Left colon (tissue), 2 donors: ENCODE measurements at regions not wholly inside any gene's neighbourhood (a gene's known extent, or its start where the extent isn't known, plus 50 kb on each side); places are given as distances from the start of the nearest gene placed in this dataset.
"Not testable (repeated sequence)": the region's sequence is repeated elsewhere in the genome, so short reads cannot be mapped to it uniquely, and the experiment has no call there.

Experiments used
- ATAC-seq: fragments of 200-7000 bp; cut with Tn5 transposase; one replicate; pipeline ENCODE4 v1.9.1; 2020; ENCODE audit warnings: mild to moderate bottlenecking, moderate library complexity
- DNase-seq, 2 donors: peaks; one replicate each; pipeline ENCODE4 v3.0.0-alpha.2; 2020
- intact Hi-C, 2 donors: fragments of 100-400 bp; cut with DNase I in 1 of 2; cut with micrococcal nuclease in 1 of 2; formaldehyde crosslinking; loops; one replicate each; pipeline versions ENCODE4 v1.11.2 to v1.14.0; 2022; cut with DNase I, micrococcal nuclease
- donor health status: DM: no; HTN: no; CAD: no.
- donor health status: DM: yes; HTN: yes; CAD: no.

DNA sequence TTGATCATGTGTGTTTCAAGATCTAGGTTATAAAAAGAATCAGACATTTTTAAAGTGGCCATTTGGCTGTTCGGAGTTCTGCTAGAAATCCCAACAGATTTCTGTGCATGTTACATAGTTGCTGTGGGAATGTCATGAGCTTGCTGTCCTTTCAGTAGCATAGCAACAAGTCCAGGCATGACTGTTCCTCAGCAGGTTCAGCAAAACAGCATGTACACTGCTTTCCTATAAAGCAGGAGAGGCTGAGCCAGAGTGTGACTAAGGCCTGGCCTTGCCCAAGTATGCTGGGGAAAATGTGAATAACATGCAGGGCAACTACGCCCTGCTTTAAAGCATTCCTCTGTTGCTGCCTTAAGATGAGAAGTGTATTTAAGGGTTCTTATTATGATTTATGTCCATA, 217.1 kb upstream of the SMIM31 start:
- ATAC-seq (no peak), DNase-seq (no peak)
- intact Hi-C loops = no loop called here

DNA sequence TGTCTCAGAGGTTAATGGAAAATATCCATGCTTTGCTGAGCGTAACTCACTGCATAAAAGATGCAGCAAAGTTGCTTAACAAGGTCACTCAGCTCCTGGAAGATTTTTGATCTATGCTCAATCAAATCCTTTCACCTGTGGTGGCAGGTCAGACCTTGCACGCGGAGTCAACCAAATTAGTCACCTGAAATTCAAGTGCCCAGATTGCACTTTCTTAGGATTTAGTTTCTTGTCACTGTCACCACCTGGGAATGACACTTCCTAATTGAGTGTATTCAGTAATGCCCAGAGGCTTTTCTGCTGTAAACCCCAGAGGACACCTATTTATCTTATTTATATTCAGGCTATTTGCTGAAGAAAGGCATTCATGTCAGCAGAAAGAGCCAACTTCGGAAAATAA, 215.8 kb upstream of the SMIM31 start:
- ATAC-seq (no peak), DNase-seq (no peak)
- intact Hi-C loops = no loop called here

DNA sequence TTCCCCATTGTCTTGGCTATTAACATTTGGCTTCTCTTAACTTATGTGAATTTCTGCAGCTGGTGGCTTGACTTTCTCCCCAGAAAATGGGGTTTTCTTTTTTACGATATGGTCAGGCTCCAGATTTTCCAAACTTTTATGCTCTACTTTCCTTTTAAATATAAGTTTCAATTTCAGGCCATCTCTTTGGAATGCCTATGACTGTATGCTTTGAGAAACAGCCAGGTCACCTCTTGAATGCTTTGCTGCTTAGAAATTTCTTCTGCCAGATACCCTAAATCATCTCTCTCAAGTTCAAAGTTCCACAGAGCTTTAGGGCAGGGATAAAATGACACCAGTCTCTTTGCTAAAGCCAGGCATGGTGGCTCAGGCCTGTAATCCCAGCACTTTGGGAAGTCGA, 212.9 kb upstream of the SMIM31 start:
- ATAC-seq (no peak), DNase-seq (no peak)
- intact Hi-C loops = no loop called here

DNA sequence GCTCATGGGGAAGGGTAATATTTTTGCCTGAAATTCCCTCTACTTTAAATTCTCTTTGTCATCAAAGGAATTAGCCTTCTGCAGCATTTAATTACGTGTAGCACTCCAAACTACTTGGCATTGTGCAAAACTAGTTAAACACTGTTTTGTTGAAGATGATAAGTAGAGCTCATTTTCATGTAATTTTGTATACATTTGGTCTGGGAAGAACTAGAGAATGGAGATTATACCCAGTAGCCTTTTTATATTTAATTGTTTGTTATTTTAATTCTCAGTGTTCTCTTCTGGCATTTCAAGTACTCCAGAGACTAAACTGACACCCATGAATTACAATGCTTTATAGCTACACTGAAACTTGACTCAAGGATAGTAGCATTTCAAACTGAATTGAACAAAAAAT, 211.5 kb upstream of the SMIM31 start:
- intact Hi-C loops = no loop called here
- no peak for DNase-seq
- ATAC-seq = no peak

DNA sequence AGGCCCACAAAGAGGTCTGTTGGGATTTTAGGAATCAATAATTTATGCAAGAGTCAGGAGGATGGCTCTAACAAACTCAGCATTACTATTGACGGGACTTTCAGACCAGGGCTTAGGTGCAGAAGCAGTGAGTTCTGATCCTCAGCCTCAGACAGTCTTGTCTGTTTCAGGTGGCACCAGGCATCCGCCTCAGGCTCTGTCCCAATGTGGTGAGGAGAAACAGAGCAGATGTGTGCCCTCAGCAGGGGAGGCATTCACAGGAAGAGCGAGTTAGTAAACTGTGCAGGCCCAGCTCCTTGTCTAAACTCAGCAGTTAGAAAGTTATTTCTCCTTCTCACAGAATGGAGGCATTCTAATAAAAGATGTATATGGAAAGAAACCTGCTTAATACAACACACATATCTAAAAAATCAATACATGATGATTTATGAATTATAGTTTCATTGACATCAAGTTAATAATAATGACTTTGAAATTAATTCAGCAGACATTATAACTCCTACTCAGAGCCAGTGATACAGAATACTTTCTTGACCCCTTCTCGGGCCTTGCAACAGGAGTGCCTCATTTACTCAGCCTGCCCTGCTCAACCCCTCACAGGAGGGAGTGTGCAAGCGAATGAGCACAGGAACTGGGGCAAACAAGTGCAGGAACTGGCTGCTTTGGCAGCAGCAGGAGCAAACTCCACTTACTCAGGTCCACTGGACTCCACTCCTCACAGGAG, 202.8 kb upstream of the SMIM31 start:
- intact Hi-C loops = no loop called here
- DNase-seq (no peak), ATAC-seq (no peak)

DNA sequence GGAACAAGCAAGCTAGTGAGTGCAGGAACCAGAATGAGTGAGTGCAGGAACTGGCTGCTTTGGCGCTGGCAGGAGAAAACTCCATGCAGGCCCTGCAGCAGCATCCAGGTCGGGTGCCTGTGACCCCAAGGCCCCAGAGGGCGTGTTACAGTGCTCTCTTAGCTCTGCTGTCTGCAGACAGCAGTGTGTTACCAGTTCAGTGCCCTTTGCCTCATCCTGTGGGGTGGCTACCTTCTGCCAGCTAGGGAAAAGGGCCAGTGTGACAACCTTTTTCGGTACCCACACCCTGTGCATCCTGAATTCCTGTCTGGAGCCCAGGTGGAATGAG, 202.3 kb upstream of the SMIM31 start:
- no peak for ATAC-seq
- intact Hi-C loops = no loop called here
- no peak for DNase-seq

DNA sequence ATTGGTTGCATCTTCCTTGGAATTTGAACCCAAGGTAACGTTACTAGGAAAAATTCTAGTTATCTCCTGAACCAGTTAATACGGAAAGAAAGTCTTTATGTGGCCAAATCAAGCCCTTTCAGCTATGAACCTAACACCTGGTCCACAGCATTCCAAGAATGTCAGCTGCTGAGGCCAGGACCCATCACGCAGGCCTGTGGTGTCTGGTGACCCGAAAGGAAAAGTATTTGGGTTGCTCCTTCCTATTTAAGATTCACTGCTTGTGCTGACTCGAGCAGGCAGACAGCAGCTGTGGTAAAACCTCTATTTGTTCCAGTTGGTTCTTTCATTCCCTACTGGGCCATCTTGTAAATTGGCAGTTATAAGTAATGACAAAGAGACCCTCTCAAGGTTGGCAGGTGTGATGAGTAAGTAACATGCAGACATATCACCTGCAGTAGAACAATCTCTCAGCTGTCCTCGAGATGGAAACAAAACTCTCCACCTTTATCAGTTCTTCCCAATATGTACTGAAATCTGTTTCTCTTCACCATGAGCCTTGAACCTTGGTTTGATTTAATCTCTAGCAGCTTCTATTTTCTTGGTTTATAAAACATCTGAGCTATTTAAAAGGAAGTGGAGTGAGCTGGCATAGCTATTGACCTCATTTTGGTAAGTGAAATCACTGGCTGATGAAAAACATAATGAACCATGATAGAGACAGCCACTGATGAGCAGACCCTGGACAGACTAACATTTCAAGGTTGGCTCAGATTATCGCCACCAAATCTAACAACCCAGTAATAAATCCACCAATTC, 182.1 kb upstream of the SMIM31 start:
- ATAC-seq (no peak), DNase-seq (no peak)
- intact Hi-C loops = no loop called here

DNA sequence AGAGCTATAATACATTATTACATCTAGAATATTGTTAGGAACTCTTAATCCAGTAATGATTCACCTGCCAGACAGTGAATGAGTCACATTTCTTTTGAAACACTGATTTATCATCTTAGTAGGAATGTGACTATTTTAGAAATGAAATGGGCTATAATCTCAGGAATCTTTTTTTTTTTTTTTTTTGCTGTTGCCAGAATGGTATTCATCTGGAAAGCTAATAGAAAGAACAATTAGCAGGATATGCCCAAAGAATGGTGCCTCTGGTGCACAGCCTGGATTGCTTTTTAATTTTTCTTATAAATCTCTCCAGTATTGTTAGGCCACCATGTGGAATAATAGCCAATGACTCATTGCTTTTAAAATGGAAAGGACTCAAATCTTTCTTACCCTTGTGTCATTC, 181.1 kb upstream of the SMIM31 start:
- no peak for ATAC-seq
- intact Hi-C loops = no loop called here
- DNase-seq = no peak

DNA sequence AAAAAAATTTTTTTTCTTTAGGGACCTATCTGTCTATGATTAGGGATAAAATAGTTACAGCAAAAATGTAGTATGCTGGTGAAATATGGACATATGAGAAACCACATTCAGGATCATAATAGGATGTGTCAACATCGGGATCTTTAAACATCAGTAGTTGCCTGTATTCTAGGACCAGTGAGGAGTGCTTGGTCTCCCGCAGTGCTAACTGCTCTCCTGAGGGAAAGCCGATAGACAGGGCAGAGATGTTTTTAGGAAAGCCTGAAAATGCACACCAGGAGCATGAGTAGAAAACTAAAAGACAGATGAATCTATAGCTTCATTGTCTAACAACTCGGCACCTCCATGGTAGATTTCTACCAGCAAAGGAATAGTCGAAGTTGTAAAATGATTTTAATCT, 178.1 kb upstream of the SMIM31 start:
- DNase-seq = no peak
- no peak for ATAC-seq
- intact Hi-C loops = no loop called here

DNA sequence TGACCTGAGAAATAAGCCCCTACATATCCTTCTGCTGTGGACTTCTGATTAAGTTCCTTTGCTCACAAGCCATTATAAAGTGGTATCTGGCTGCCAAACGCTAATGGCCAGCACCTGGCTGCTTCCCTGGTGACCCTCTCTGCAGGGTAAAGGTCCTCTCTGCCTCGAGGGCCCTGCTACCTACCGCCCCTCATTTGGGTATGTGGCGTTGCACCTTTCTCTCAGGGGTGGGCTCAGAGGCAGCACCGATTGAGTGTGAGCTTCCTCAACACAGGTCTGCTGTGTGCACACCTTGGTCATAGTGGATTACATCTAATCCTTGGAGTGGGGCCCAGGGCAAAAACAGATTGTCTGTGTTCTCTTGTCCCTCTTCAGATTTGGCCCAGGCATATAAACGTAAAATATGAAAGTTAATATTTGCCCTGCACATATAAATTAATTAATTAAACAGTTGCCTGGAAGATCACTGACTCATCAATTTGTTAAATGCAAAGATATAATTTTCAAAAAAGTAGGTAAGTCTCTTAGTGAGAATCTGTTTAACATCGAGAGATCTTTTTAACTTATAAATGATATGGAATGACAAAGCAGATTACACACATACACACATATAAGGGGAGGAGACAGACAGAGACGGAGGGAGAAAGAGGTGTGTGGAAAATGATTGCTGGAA, 174.5 kb upstream of the SMIM31 start:
- ATAC-seq = no peak
- intact Hi-C loops = no loop called here
- no peak for DNase-seq

DNA sequence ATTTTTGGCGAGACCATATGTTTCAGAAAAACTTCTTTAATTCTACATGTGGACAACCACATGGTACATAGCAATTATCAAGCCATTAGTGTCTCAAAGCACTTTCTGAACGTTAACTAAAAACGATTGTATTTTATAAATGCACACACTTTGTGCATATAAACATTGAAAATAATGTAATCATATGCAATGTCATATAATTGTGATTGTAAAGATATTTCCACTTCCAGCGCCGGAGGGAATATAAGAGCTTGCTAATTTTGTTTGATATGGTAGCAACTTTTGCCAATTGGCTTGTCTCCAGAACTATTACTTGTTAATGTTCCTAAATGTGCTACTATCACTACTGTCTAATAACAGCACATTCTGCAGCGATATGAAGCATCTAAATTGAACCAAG, 162.3 kb upstream of the SMIM31 start:
- intact Hi-C loops = no loop called here
- ATAC-seq (no peak), DNase-seq (no peak)

DNA sequence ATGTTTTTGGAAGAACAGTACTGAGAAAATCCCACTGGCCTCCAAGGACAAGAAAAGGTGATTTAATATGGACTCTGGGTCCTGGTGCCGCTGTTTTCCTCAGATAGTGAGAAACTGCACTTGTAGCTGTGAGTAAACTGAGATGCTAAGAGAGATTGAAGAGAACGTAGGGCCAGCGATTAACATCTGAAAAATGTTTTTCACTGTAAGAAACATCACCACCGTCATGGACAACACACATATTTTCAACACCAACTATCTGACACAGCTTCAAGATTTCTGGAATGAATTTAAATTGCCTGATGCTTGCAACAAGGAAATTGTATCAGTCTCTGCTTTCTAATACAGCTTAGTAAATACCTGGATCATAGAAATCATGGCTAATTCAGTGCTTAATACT, 158.2 kb upstream of the SMIM31 start:
- intact Hi-C loops = no loop called here
- no peak for ATAC-seq
- DNase-seq = no peak

DNA sequence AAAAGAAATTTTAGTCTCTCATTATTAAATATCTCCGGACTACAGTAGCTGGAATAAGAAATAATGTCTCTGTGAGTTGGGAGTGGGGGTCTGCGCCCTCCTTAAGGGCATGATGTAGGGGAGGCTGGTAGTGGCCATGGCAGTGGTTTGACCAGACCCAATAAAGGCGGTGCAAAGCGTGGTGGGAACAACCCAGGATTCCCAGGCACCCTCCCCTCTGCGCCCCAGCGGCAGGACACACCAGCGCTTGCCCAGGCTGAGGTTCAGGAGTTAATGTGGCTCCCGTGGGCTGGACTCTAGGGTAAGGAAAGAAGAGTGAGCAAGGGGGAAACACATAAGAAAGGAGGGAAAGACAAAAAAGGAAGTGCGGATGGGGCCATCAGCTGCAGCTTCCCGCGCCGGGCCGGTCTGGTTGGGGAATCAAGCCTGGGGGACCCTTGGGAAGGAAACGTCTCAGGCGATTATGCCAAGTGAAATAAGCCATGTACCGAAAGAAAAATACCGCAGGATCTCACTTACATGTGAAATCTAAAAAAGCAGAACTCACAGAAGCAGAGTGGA, 157.5 kb upstream of the SMIM31 start:
- ATAC-seq = no peak
- DNase-seq = no peak
- intact Hi-C loops = no loop called here

DNA sequence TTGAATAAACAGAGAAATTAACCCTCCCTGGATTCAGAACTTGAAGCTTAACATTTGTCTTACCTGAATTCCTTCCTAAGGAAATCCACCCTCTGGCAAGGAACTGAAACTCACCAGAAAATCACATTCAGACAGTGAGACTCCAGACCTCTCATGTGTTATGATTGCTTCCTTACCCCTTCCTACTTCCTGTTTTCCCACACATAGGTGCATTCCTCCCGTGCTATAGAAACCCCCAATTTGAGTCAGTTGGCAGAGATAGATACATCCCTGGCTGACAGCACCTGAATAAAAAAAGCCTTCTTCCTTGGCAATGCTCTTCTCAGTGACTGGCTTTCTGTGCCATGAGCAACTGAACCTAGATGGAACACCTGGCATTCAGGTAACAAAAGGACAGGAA, 157.0 kb upstream of the SMIM31 start:
- intact Hi-C loops = no loop called here
- no peak for ATAC-seq
- no peak for DNase-seq

DNA sequence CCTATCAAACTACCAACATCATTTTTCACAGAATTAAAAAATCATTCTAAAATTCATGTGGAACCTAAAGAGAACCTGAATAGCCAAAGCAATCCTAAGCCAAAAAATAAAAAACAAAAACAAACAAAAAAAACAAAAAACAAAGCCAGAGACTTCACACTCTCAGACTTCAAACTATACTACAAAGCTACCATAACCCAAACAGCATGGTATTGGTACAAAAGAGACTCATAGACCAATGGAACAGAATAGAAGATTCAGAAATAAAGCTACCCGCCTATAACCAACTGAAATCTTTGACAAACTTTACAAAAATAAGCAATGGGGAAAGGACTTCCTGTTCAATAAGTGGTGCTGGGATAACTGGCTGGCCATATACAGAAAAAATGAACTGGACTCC, 152.3 kb upstream of the SMIM31 start:
- intact Hi-C loops = no loop called here
- DNase-seq (no peak), ATAC-seq (no peak)

DNA sequence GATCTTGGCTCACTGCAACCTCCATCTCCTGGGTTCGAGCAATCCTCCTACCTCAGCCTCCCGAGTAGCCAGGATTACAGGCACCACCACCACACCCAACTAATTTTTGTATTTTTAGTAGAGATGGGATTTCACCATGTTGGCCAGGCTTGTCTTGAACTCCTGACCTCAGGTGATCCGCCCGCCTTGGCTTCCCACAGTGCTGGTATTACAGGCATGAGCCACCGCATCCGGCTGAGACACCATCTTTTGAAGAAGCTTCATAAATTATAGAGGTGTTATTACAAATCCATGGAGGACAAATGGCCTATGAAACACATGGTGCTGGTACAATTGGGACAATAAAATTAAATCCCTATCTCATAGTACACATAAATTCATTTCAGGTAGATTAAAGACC, 148.1 kb upstream of the SMIM31 start:
- intact Hi-C loops, DNase-seq, ATAC-seq: not testable (repeated sequence)

DNA sequence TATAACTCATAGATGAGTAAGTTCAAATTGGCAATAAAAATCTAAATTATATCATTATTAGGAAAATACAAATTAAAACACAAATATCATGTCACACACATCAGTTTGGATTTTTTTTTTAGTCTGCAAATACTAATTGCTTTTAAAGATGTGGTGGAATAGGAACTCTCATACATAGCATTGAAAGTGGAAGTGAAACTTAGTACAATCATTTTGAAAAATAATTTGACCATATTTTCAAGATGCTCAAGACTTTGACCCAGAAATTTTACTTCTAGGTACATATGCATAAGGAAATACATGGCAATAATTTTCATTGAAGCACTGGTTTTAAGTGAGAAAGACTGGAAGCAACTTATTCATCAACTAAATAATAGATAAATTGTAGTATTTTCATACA, 147.5 kb upstream of the SMIM31 start:
- intact Hi-C loops = no loop called here

DNA sequence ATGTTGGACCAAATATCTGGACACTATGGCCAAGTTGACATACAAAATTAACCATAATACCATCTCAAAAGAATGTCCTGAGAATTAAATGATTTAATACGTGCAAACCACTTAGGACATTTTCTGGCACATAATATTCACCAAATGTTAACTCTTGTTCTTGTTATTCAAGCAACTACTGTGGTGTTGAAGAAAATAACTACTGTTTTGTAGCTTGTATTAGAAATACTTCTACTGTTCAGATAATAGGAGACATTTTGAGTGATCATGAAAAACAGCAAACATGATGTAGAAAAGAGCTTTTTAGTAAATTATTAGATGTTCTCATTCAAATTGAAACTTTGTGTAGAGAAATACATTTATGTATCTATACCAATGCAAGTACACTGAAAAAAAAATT, 140.7 kb upstream of the SMIM31 start:
- ATAC-seq (no peak), DNase-seq (no peak)
- intact Hi-C loops = no loop called here

More for the DNA sequence above, 147.5 kb upstream of the SMIM31 start:
- DNase-seq (no peak), ATAC-seq (no peak)

DNA sequence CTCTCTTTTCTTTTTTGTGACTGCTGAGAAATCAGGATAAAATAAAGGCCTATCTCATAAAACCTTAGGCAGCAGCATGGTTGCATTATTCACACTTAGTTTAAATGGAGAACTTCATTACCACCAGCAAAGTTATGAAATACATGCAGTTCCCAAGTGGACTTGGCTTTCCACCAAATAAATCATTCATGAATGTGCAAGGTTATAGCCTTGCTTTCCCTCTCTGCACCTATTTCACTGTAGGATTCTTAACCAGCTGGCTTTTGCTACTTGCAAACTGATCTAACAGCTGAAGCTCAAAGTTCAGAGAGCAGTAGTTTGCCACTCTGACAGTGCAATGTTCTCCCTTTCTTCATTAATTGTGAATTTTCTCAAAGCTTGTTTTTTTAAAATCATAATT, 140.1 kb upstream of the SMIM31 start:
- intact Hi-C loops = no loop called here
- DNase-seq = no peak
- ATAC-seq = no peak

DNA sequence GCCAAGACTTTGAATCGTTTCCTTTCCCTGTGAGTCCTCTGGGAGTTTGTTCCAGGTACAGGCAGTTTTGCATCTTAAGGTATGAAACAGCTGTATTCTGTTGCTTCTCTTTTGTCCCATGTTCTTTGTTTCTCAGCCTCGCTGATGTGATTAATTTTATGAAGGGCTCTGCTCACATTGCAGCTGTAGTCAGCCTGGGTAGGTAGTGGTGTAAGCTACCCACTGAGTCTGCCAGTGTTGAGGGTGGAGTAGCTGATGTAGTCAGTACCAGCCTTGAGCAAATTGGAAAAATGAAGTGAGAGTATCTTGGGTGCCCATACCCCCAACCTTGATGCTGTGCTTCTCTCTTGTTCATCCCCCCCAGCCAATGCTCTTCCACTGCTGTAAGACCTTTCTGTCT, 139.6 kb upstream of the SMIM31 start:
- DNase-seq (no peak), ATAC-seq (no peak)
- intact Hi-C loops = no loop called here
